ENCODE measurements at regions not wholly inside any gene's neighbourhood (a gene's known extent, or its start where the extent isn't known, plus 50 kb on each side); places are given as distances from the start of the nearest gene placed in this dataset.

GRCh38 chr6:166087852-166088251, 79.8 kb downstream of the TBXT start:
- no peak for DNase-seq (ENCODE audit: low read depth, low spot score)
- H3K4me3 ChIP-seq (ENCODE audit: low read depth, low read length) = no peak overlapping the region
- in situ Hi-C loops (cut with HindIII; ENCODE audit: low sequenced_read_pairs) = no loop called here
- TF ChIP-seq CTCF (IDR thresholded peaks at IDR 0.05; ENCODE audit: low read depth, low read length) = no peak

- DNase-seq (ENCODE audit: low read depth, low spot score) = no peak
- H3K4me3 ChIP-seq (ENCODE audit: low read depth, low read length) = no peak overlapping the region
- in situ Hi-C loops (cut with HindIII; ENCODE audit: low sequenced_read_pairs) = no loop called here
- no peak for TF ChIP-seq CTCF (IDR thresholded peaks at IDR 0.05; ENCODE audit: low read depth, low read length)
Measured at GRCh38 chr6:166087246-166087645, 80.4 kb downstream of the TBXT start.

- in situ Hi-C loops (cut with HindIII; ENCODE audit: low sequenced_read_pairs) = no loop called here
- no peak for TF ChIP-seq CTCF (IDR thresholded peaks at IDR 0.05; ENCODE audit: low read depth, low read length)
- no peak for DNase-seq (ENCODE audit: low read depth, low spot score)
- H3K4me3 ChIP-seq (ENCODE audit: low read depth, low read length) = no peak overlapping the region
Measured at GRCh38 chr6:166085500-166085899, 82.2 kb downstream of the TBXT start.

- no peak overlapping the region for H3K4me3 ChIP-seq (ENCODE audit: low read depth, low read length)
- DNase-seq (ENCODE audit: low read depth, low spot score) = no peak
- in situ Hi-C loops (cut with HindIII; ENCODE audit: low sequenced_read_pairs) = no loop called here
- TF ChIP-seq CTCF (IDR thresholded peaks at IDR 0.05; ENCODE audit: low read depth, low read length) = no peak
Measured at GRCh38 chr6:166084951-166085350, 82.7 kb downstream of the TBXT start.

- no peak for DNase-seq (ENCODE audit: low read depth, low spot score)
- no peak overlapping the region for H3K4me3 ChIP-seq (ENCODE audit: low read depth, low read length)
- no peak for TF ChIP-seq CTCF (IDR thresholded peaks at IDR 0.05; ENCODE audit: low read depth, low read length)
- in situ Hi-C loops (cut with HindIII; ENCODE audit: low sequenced_read_pairs) = no loop called here
Measured at GRCh38 chr6:166079841-166080240, 87.8 kb downstream of the TBXT start.

GRCh38 chr6:166078294-166078693, 89.4 kb downstream of the TBXT start:
- peak; percentile 98 for DNase-seq (ENCODE audit: low read depth, low spot score)

More at GRCh38 chr6:166078294-166078693, 89.4 kb downstream of the TBXT start:
- H3K4me3 ChIP-seq (ENCODE audit: low read depth, low read length) = no peak overlapping the region
- in situ Hi-C loops (cut with HindIII; ENCODE audit: low sequenced_read_pairs) = no loop called here
- no peak for TF ChIP-seq CTCF (IDR thresholded peaks at IDR 0.05; ENCODE audit: low read depth, low read length)
